Type B pancreatic cell (in vitro differentiated cells): ENCODE measurements at regions not wholly inside any gene's neighbourhood (a gene's known extent, or its start where the extent isn't known, plus 50 kb on each side); places are given as distances from the start of the nearest gene placed in this dataset.
"Not testable (repeated sequence)": the region's sequence is repeated elsewhere in the genome, so short reads cannot be mapped to it uniquely, and the experiment has no call there.

Source experiments
- DNase-seq: peaks from one replicate; pipeline ENCODE4 v3.0.0; 2021; ENCODE audit warnings: mixed read lengths; ENCODE audit not compliant: unreplicated experiment; ENCODE audit errors: extremely low spot score
- H3K27ac Mint-ChIP-seq: 2 replicates; pipeline ENCODE4 v1.8.0; 2021; ENCODE audit warnings: mild to moderate bottlenecking, mixed read lengths
- H3K27me3 Mint-ChIP-seq: 2 replicates; pipeline ENCODE4 v1.8.0; 2021; ENCODE audit warnings: mixed read lengths
- H3K36me3 Mint-ChIP-seq: 2 replicates; pipeline ENCODE4 v1.8.0; 2021; ENCODE audit warnings: mixed read lengths
- H3K4me1 Mint-ChIP-seq: one replicate; pipeline ENCODE4 v1.8.0; 2021; ENCODE audit warnings: mixed read lengths; ENCODE audit not compliant: unreplicated experiment
- H3K4me3 Mint-ChIP-seq: 2 replicates; pipeline ENCODE4 v1.8.0; 2021; ENCODE audit warnings: mild to moderate bottlenecking, mixed read lengths
- H3K9me3 Mint-ChIP-seq: 2 replicates; pipeline ENCODE4 v1.8.0; 2021; ENCODE audit warnings: mixed read lengths
- CTCF ChIP-seq: fragments of 200-600 bp; sonication (generic); conservative IDR thresholded peaks from 2 replicates; pipeline ENCODE4 v1.5.0; 2021; ENCODE audit warnings: antibody characterized with exemption, mild to moderate bottlenecking

GRCh38 chr6:27129917-27130316 is 117.6 kb upstream of the PRSS16 start:
- Mint-ChIP-seq H3K4me3 (no peak overlapping the region), H3K27me3 (no peaks in the 10 kb centered on the region), H3K36me3 (no peaks in the 10 kb centered on the region), H3K4me1 (peaks cover 32% of the 10 kb centered on the region), H3K27ac (no peak overlapping the region), H3K9me3 (no peaks in the 10 kb centered on the region)
- no peak for TF ChIP-seq CTCF
- DNase-seq: no peak

- H3K4me1 Mint-ChIP-seq: peaks cover 32% of the 10 kb centered on the region
- no peaks in the 10 kb centered on the region for H3K36me3 Mint-ChIP-seq
- no peak for TF ChIP-seq CTCF
- H3K4me3 Mint-ChIP-seq: no peak overlapping the region
- no peaks in the 10 kb centered on the region for H3K27me3 Mint-ChIP-seq
- H3K27ac Mint-ChIP-seq: no peak overlapping the region
- DNase-seq: no peak
- no peaks in the 10 kb centered on the region for H3K9me3 Mint-ChIP-seq
Measured at GRCh38 chr6:27130668-27131428, 116.7 kb upstream of the PRSS16 start.

- H3K4me3 Mint-ChIP-seq, H3K27me3 Mint-ChIP-seq, DNase-seq, H3K9me3 Mint-ChIP-seq, H3K27ac Mint-ChIP-seq, H3K36me3 Mint-ChIP-seq: not testable (repeated sequence)
- H3K4me1 Mint-ChIP-seq: peaks cover 22% of the 10 kb centered on the region
Measured at GRCh38 chr6:27132282-27132531, 115.3 kb upstream of the PRSS16 start.

GRCh38 chr6:27132532-27133280 is 114.8 kb upstream of the PRSS16 start:
- Mint-ChIP-seq H3K9me3 (no peaks in the 10 kb centered on the region), H3K27me3 (no peaks in the 10 kb centered on the region), H3K4me1 (peaks cover 17% of the 10 kb centered on the region), H3K36me3 (no peaks in the 10 kb centered on the region), H3K27ac (no peak overlapping the region), H3K4me3 (no peak overlapping the region)
- no peak for TF ChIP-seq CTCF
- peak; percentile 87 for DNase-seq

GRCh38 chr6:27133281-27134227 is 113.9 kb upstream of the PRSS16 start:
- Mint-ChIP-seq H3K27me3 (no peaks in the 10 kb centered on the region), H3K4me1 (peaks cover 18% of the 10 kb centered on the region), H3K9me3 (no peaks in the 10 kb centered on the region), H3K4me3 (no peak overlapping the region), H3K27ac (no peak overlapping the region), H3K36me3 (no peaks in the 10 kb centered on the region)
- DNase-seq: peak; percentile 80
- TF ChIP-seq CTCF: no peak
